GM18505 (cell line): ENCODE measurements at regions not wholly inside any gene's neighbourhood (a gene's known extent, or its start where the extent isn't known, plus 50 kb on each side); places are given as distances from the start of the nearest gene placed in this dataset.
"Not testable (repeated sequence)": the region's sequence is repeated elsewhere in the genome, so short reads cannot be mapped to it uniquely, and the experiment has no call there.

Experiments
- ATAC-seq: cut with Tn5 transposase; IDR thresholded peaks from one replicate; pipeline ENCODE4 v1.9.1; 2021; ENCODE audit not compliant: unreplicated experiment
- POLR2A ChIP-seq: IDR thresholded peaks from 4 replicates; pipeline ENCODE4 v1.6.1; 2011; ENCODE audit warnings: borderline replicate concordance; ENCODE audit not compliant: insufficient read depth, insufficient read length; ENCODE audit errors: extremely low read depth

- no peak for TF ChIP-seq POLR2A
- no peak for ATAC-seq
Measured at GRCh38 chr2:207230261-207231105, 64.7 kb upstream of the KLF7 start.

GRCh38 chr2:207231106-207231865 lies 65.5 kb upstream of the KLF7 start:
- TF ChIP-seq POLR2A, result no peak
- ATAC-seq, result no peak

GRCh38 chr2:207231967-207232366 lies 66.2 kb upstream of the KLF7 start:
- no peak for TF ChIP-seq POLR2A
- ATAC-seq, result no peak

GRCh38 chr2:207233141-207233540 lies 67.4 kb upstream of the KLF7 start:
- not testable (repeated sequence) for ATAC-seq

GRCh38 chr2:207233731-207234130 lies 68.0 kb upstream of the KLF7 start:
- ATAC-seq, result no peak

GRCh38 chr2:207235621-207236020 lies 69.9 kb upstream of the KLF7 start:
- no peak for TF ChIP-seq POLR2A
- no peak for ATAC-seq

More at GRCh38 chr2:207233731-207234130, 68.0 kb upstream of the KLF7 start:
- no peak for TF ChIP-seq POLR2A

GRCh38 chr2:207236156-207236935 lies 70.6 kb upstream of the KLF7 start:
- TF ChIP-seq POLR2A, result no peak
- ATAC-seq, result no peak

GRCh38 chr2:207238831-207239701 lies 73.3 kb upstream of the KLF7 start:
- no peak for TF ChIP-seq POLR2A
- no peak for ATAC-seq

- TF ChIP-seq POLR2A, result no peak
- ATAC-seq, result no peak
Measured at GRCh38 chr2:207239754-207240494, 74.2 kb upstream of the KLF7 start.

GRCh38 chr2:207240649-207241048 lies 74.9 kb upstream of the KLF7 start:
- no peak for ATAC-seq
- TF ChIP-seq POLR2A, result no peak

- no peak for TF ChIP-seq POLR2A
Measured at GRCh38 chr2:207241198-207241597, 75.5 kb upstream of the KLF7 start.

GRCh38 chr2:207243601-207244000 lies 77.9 kb upstream of the KLF7 start:
- TF ChIP-seq POLR2A, result no peak
- ATAC-seq, result no peak

More at GRCh38 chr2:207241198-207241597, 75.5 kb upstream of the KLF7 start:
- no peak for ATAC-seq
